ENCODE measurements at regions not wholly inside any gene's neighbourhood (a gene's known extent, or its start where the extent isn't known, plus 50 kb on each side); places are given as distances from the start of the nearest gene placed in this dataset.
"Not testable (repeated sequence)": the region's sequence is repeated elsewhere in the genome, so short reads cannot be mapped to it uniquely, and the experiment has no call there.

- TF ChIP-seq CTCF (IDR thresholded peaks at IDR 0.05; ENCODE audit: low read length, missing control alignments), result no peak
- DNase-seq (ENCODE audit: low read depth), result no peak
- H3K4me3 ChIP-seq (replicated peaks; ENCODE audit: low read depth, low read length), result no peak overlapping the region
Measured at GRCh38 chr6:169975286-169975685, 223.9 kb downstream of the ERMARD start.

- no peak for DNase-seq (ENCODE audit: low read depth)
- H3K4me3 ChIP-seq (replicated peaks; ENCODE audit: low read depth, low read length), result no peak overlapping the region
- TF ChIP-seq CTCF (IDR thresholded peaks at IDR 0.05; ENCODE audit: low read length, missing control alignments), result no peak
Measured at GRCh38 chr6:169974663-169975062, 223.2 kb downstream of the ERMARD start.

- not testable (repeated sequence) for DNase-seq (ENCODE audit: low read depth); H3K4me3 ChIP-seq (replicated peaks; ENCODE audit: low read depth, low read length)
Measured at GRCh38 chr6:169973588-169974467, 222.4 kb downstream of the ERMARD start.

- no peak for TF ChIP-seq CTCF (IDR thresholded peaks at IDR 0.05; ENCODE audit: low read length, missing control alignments)
- no peak for DNase-seq (ENCODE audit: low read depth)
- H3K4me3 ChIP-seq (replicated peaks; ENCODE audit: low read depth, low read length), result no peak overlapping the region
Measured at GRCh38 chr6:169972736-169973135, 221.3 kb downstream of the ERMARD start.

GRCh38 chr6:169972101-169972651 lies 220.8 kb downstream of the ERMARD start:
- DNase-seq (ENCODE audit: low read depth), result no peak
- TF ChIP-seq CTCF (IDR thresholded peaks at IDR 0.05; ENCODE audit: low read length, missing control alignments), result no peak
- H3K4me3 ChIP-seq (replicated peaks; ENCODE audit: low read depth, low read length), result no peak overlapping the region

- TF ChIP-seq CTCF (IDR thresholded peaks at IDR 0.05; ENCODE audit: low read length, missing control alignments), result no peak
- DNase-seq (ENCODE audit: low read depth), result no peak
- H3K4me3 ChIP-seq (replicated peaks; ENCODE audit: low read depth, low read length), result no peak overlapping the region
Measured at GRCh38 chr6:169971081-169971861, 219.8 kb downstream of the ERMARD start.

- no peak overlapping the region for H3K4me3 ChIP-seq (replicated peaks; ENCODE audit: low read depth, low read length)
- no peak for DNase-seq (ENCODE audit: low read depth)
- TF ChIP-seq CTCF (IDR thresholded peaks at IDR 0.05; ENCODE audit: low read length, missing control alignments), result no peak
Measured at GRCh38 chr6:169970306-169970988, 219.0 kb downstream of the ERMARD start.

All from fibroblast of pulmonary artery (primary cell).